HepG2 (cell line): ENCODE measurements at regions not wholly inside any gene's neighbourhood (a gene's known extent, or its start where the extent isn't known, plus 50 kb on each side); places are given as distances from the start of the nearest gene placed in this dataset.

Source experiments
- ATAC-seq: fragments of 200-7000 bp; cut with Tn5 transposase; 3 replicates; pipeline ENCODE4 v1.9.1; 2020; ENCODE audit warnings: mild to moderate bottlenecking, moderate library complexity
- BruUV-seq: library from RNA; stranded (reverse); fragments of 400-500 nt; replicated peaks from 2 replicates; lab custom pipeline; 2021; lab: Mats Ljungman, UMichigan
- CTCF ChIA-PET: fragments of 300-600 bp; formaldehyde crosslinking; extraction: SDS; loops from one replicate; lab custom pipeline; 2021; ENCODE audit warnings: low total read pairs, inconsistent platforms, low intra/inter-chr PET ratio; lab: Yijun Ruan, JAX
- POLR2A ChIA-PET: fragments of 350-600 bp; sonication (Branson Sonifier 250); formaldehyde crosslinking; loops from one replicate; lab custom pipeline; 2020; ENCODE audit warnings: antibody characterized with exemption, inconsistent platforms; lab: Yijun Ruan, JAX
- DNase-seq: peaks from one replicate; pipeline ENCODE4 v3.0.0-alpha.2; 2015; ENCODE audit warnings: low spot score
- FAIRE-seq: peaks from 3 replicates; lab custom pipeline; 2011; peaks lifted over from hg19 to GRCh38; lab: Jason Lieb, UNC
- H2AFZ ChIP-seq: one replicate; pipeline ENCODE4 v1.6.1; 2011; ENCODE audit warnings: low read length, inconsistent platforms
- H3K27ac ChIP-seq: fragments of 300-600 bp; 3 replicates; pipeline ENCODE4 v1.8.0; 2011; ENCODE audit warnings: mixed run types, mild to moderate bottlenecking, mixed read lengths, low read length, inconsistent platforms; ENCODE audit not compliant: insufficient read depth; ENCODE audit errors: extremely low read length
- H3K27me3 ChIP-seq, 2 experiments: fragments of 200-600 bp in 1 of 2; 2 replicates in 1 of 2; 3 replicates in 1 of 2; pipeline versions ENCODE4 v1.6.0 to v1.8.0; 2011; ENCODE audit warnings: low read length in 2 of 2, mild to moderate bottlenecking in 2 of 2, moderate library complexity in 2 of 2, inconsistent platforms in 1 of 2; ENCODE audit not compliant: insufficient read depth in 2 of 2, control insufficient read depth in 1 of 2
- H3K36me3 ChIP-seq, 2 experiments: fragments of 200-600 bp in 1 of 2; replicated peaks in 1 of 2; 2 replicates in 1 of 2; 3 replicates in 1 of 2; pipeline versions ENCODE4 v1.5.1 to v1.8.0; 2011; ENCODE audit warnings: low read length in 2 of 2, inconsistent platforms in 1 of 2; ENCODE audit not compliant: insufficient read depth in 2 of 2, control insufficient read depth in 1 of 2
- H3K4me1 ChIP-seq: 2 replicates; pipeline ENCODE4 v1.5.1; 2012; ENCODE audit warnings: low read length, inconsistent platforms; ENCODE audit not compliant: insufficient read depth
- H3K4me2 ChIP-seq: 2 replicates; pipeline ENCODE4 v1.6.0; 2011; ENCODE audit warnings: low read depth, low read length, inconsistent platforms
- H3K4me3 ChIP-seq, 3 experiments: fragments of 200-600 bp in 1 of 3; sonication (generic), shearing (Covaris generic) in 1 of 3; replicated peaks in 1 of 3; 2 replicates each; pipeline ENCODE4 v1.5.1; 2011 to 2016; ENCODE audit warnings: low read length in 3 of 3, inconsistent platforms in 2 of 3, low read depth in 2 of 3, mild to moderate bottlenecking in 2 of 3, control low read depth in 1 of 3, mixed read lengths in 1 of 3; ENCODE audit not compliant: insufficient read depth in 1 of 3
- H3K79me2 ChIP-seq: one replicate; pipeline ENCODE4 v1.6.1; 2011; ENCODE audit warnings: low read length, inconsistent platforms; ENCODE audit not compliant: insufficient read depth
- H3K9ac ChIP-seq: 2 replicates; pipeline ENCODE4 v1.6.0; 2011; ENCODE audit warnings: mild to moderate bottlenecking, low read depth, low read length, inconsistent platforms; ENCODE audit not compliant: insufficient read depth
- H3K9me3 ChIP-seq: 2 replicates; pipeline ENCODE4 v1.5.1; 2012; ENCODE audit warnings: mild to moderate bottlenecking, low read length
- H4K20me1 ChIP-seq: 2 replicates; pipeline ENCODE4 v1.6.0; 2011; ENCODE audit warnings: inconsistent platforms, mild to moderate bottlenecking, low read length, moderate library complexity; ENCODE audit not compliant: insufficient read depth
- ETV5 ChIP-seq: IDR thresholded peaks from 2 replicates; pipeline ENCODE4 v1.6.1; 2018; ENCODE audit warnings: missing biosample characterization, missing genetic modification reagents, inconsistent platforms, borderline replicate concordance
- FOXJ3 ChIP-seq: sonication (generic); formaldehyde crosslinking; IDR thresholded peaks from 2 replicates; pipeline ENCODE4 v1.4.0; 2020; ENCODE audit warnings: missing genetic modification reagents, mild to moderate bottlenecking, borderline replicate concordance
- GTF3A ChIP-seq: sonication (generic); formaldehyde crosslinking; conservative IDR thresholded peaks from 2 replicates; pipeline ENCODE4 v1.4.0; 2020; ENCODE audit warnings: mild to moderate bottlenecking, missing genetic modification reagents
- MATR3 ChIP-seq: sonication (generic); formaldehyde crosslinking; IDR thresholded peaks from 2 replicates; pipeline ENCODE4 v1.4.0; 2020; ENCODE audit warnings: missing genetic modification reagents
- NFYC ChIP-seq: IDR thresholded peaks from 2 replicates; pipeline ENCODE4 v1.6.1; 2016; ENCODE audit warnings: missing genetic modification reagents, missing compliant biosample characterization
- PHF8 ChIP-seq: sonication (generic); formaldehyde crosslinking; IDR thresholded peaks from 2 replicates; pipeline ENCODE4 v1.5.0; 2020; ENCODE audit warnings: missing genetic modification reagents
- PRPF4 ChIP-seq: fragments of 200-400 bp; formaldehyde crosslinking; IDR thresholded peaks from 2 replicates; pipeline ENCODE4 v1.6.1; 2016; ENCODE audit warnings: low read length, low read depth; ENCODE audit not compliant: poor library complexity, severe bottlenecking
- REPIN1 ChIP-seq: sonication (generic); formaldehyde crosslinking; IDR thresholded peaks from 2 replicates; pipeline ENCODE4 v1.8.0; 2022; ENCODE audit warnings: missing genetic modification reagents, low read depth, mild to moderate bottlenecking, borderline replicate concordance
- SP4 ChIP-seq: sonication (generic); formaldehyde crosslinking; IDR thresholded peaks from 2 replicates; pipeline ENCODE4 v1.8.1; 2023; ENCODE audit warnings: mild to moderate bottlenecking, missing genetic modification reagents
- TARDBP ChIP-seq: sonication (generic); formaldehyde crosslinking; IDR thresholded peaks from 2 replicates; pipeline ENCODE4 v1.8.0; 2022; ENCODE audit warnings: mild to moderate bottlenecking, missing genetic modification reagents
- ZFP36L1 ChIP-seq: sonication (generic); formaldehyde crosslinking; IDR thresholded peaks from 2 replicates; pipeline ENCODE4 v1.8.0; 2022; ENCODE audit warnings: mild to moderate bottlenecking, missing genetic modification reagents, moderate library complexity
- ZNF572 ChIP-seq: sonication (generic); formaldehyde crosslinking; IDR thresholded peaks from 2 replicates; pipeline ENCODE4 v1.5.1; 2020; ENCODE audit warnings: mild to moderate bottlenecking, missing genetic modification reagents
- ZNF660 ChIP-seq: sonication (generic); formaldehyde crosslinking; IDR thresholded peaks from 2 replicates; pipeline ENCODE4 v1.5.1; 2020; ENCODE audit warnings: mild to moderate bottlenecking, low read depth, missing genetic modification reagents, borderline replicate concordance
- WGBS: methylation state at CpG from one replicate; pipeline ENCODE4 v1.1.6; 2017; ENCODE audit warnings: low lambda C conversion rate; 5-methylcytosine and 5-hydroxymethylcytosine counted together
- in situ Hi-C: cut with HindIII; loops from 2 replicates; pipeline ENCODE4 v1.10.0; 2017; ENCODE audit warnings: low pct_unique_long_range_greater_than_20kb; ENCODE audit not compliant: extremely low pct_ligation_motif_present
- intact Hi-C: fragments of 100-400 bp; cut with micrococcal nuclease; formaldehyde crosslinking; loops from one replicate; pipeline ENCODE4 v1.10.0; 2022; ENCODE audit not compliant: unreplicated experiment
- TF ChIP-seq, protein P1 (sequence below): sonication (generic); formaldehyde crosslinking; IDR thresholded peaks from 2 replicates; pipeline ENCODE4 v1.9.0; 2022; ENCODE audit warnings: low read depth, missing genetic modification reagents
- TF ChIP-seq, protein P2 (sequence below): IDR thresholded peaks from 2 replicates; pipeline ENCODE4 v1.6.1; 2016; ENCODE audit warnings: low read depth, missing genetic modification reagents, missing compliant biosample characterization
- TF ChIP-seq, protein P3 (sequence below): fragments of 450-650 bp; IDR thresholded peaks from 2 replicates; pipeline ENCODE4 v1.6.1; 2017; ENCODE audit warnings: mild to moderate bottlenecking

DNA sequence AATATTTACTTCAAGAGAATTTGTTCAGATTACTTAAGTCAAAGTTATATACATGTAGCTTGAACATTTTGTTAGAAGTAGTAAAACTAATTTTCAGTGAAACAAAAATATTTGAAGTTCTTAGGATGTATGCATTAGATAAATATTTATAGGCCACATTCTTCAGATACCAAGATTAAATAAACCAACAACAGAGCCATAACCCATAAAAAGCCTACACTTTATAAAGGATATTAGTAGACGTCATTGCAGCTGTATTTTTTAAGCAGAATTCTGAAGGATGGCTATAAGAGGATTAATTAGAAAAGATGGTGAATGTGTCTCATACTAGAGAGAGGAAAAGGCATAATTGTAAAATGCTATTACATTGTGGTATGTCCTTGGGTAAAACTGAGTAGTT, 449.7 kb upstream of the ALCAM start:
- Histone ChIP-seq H3K27ac (no peak overlapping the region), H4K20me1 (no peaks in the 10 kb centered on the region), H3K4me1 (no peaks in the 10 kb centered on the region), H2AFZ (no peak overlapping the region), H3K4me3 (no peak overlapping the region), H3K27me3 (no peaks in the 10 kb centered on the region), H3K36me3 (no peaks in the 10 kb centered on the region), H3K9me3 (0 out of 2 replicates have a peak, but pooled peaks cover 14% of the 10 kb centered on the region), H3K4me2 (no peak overlapping the region), H3K9ac (no peak overlapping the region), H3K79me2 (no peaks in the 10 kb centered on the region)
- FAIRE-seq (no peak), ATAC-seq (no peak), DNase-seq (no peak)
- in situ Hi-C loops = no loop called here
- ChIA-PET CTCF (no interaction called here), POLR2A (no interaction called here)
- intact Hi-C loops = no loop called here
- 0% methylated on average over 1 of the region's 1 CpG for WGBS
- BruUV-seq = no TSS peak
- TF ChIP-seq PRPF4 = no peak
- TF ChIP-seq TARDBP = no peak
- TF ChIP-seq, protein P1, sequence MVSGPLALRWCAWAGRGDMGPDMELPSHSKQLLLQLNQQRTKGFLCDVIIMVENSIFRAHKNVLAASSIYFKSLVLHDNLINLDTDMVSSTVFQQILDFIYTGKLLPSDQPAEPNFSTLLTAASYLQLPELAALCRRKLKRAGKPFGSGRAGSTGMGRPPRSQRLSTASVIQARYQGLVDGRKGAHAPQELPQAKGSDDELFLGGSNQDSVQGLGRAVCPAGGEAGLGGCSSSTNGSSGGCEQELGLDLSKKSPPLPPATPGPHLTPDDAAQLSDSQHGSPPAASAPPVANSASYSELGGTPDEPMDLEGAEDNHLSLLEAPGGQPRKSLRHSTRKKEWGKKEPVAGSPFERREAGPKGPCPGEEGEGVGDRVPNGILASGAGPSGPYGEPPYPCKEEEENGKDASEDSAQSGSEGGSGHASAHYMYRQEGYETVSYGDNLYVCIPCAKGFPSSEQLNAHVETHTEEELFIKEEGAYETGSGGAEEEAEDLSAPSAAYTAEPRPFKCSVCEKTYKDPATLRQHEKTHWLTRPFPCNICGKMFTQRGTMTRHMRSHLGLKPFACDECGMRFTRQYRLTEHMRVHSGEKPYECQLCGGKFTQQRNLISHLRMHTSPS (CRISPR knock-in tag) = no peak
- TF ChIP-seq FOXJ3 = no peak
- TF ChIP-seq REPIN1 (CRISPR knock-in tag) = no peak
- TF ChIP-seq ZFP36L1 (CRISPR knock-in tag) = no peak
- TF ChIP-seq SP4 = no peak
- no peak for TF ChIP-seq PHF8
- TF ChIP-seq GTF3A (CRISPR knock-in tag) = no peak
- TF ChIP-seq, protein P2, sequence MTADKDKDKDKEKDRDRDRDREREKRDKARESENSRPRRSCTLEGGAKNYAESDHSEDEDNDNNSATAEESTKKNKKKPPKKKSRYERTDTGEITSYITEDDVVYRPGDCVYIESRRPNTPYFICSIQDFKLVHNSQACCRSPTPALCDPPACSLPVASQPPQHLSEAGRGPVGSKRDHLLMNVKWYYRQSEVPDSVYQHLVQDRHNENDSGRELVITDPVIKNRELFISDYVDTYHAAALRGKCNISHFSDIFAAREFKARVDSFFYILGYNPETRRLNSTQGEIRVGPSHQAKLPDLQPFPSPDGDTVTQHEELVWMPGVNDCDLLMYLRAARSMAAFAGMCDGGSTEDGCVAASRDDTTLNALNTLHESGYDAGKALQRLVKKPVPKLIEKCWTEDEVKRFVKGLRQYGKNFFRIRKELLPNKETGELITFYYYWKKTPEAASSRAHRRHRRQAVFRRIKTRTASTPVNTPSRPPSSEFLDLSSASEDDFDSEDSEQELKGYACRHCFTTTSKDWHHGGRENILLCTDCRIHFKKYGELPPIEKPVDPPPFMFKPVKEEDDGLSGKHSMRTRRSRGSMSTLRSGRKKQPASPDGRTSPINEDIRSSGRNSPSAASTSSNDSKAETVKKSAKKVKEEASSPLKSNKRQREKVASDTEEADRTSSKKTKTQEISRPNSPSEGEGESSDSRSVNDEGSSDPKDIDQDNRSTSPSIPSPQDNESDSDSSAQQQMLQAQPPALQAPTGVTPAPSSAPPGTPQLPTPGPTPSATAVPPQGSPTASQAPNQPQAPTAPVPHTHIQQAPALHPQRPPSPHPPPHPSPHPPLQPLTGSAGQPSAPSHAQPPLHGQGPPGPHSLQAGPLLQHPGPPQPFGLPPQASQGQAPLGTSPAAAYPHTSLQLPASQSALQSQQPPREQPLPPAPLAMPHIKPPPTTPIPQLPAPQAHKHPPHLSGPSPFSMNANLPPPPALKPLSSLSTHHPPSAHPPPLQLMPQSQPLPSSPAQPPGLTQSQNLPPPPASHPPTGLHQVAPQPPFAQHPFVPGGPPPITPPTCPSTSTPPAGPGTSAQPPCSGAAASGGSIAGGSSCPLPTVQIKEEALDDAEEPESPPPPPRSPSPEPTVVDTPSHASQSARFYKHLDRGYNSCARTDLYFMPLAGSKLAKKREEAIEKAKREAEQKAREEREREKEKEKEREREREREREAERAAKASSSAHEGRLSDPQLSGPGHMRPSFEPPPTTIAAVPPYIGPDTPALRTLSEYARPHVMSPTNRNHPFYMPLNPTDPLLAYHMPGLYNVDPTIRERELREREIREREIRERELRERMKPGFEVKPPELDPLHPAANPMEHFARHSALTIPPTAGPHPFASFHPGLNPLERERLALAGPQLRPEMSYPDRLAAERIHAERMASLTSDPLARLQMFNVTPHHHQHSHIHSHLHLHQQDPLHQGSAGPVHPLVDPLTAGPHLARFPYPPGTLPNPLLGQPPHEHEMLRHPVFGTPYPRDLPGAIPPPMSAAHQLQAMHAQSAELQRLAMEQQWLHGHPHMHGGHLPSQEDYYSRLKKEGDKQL (CRISPR knock-in tag) = no peak
- no peak for TF ChIP-seq ZNF660 (CRISPR knock-in tag)
- no peak for TF ChIP-seq ETV5 (CRISPR knock-in tag)
- no peak for TF ChIP-seq MATR3 (CRISPR knock-in tag)
- TF ChIP-seq, protein P3, sequence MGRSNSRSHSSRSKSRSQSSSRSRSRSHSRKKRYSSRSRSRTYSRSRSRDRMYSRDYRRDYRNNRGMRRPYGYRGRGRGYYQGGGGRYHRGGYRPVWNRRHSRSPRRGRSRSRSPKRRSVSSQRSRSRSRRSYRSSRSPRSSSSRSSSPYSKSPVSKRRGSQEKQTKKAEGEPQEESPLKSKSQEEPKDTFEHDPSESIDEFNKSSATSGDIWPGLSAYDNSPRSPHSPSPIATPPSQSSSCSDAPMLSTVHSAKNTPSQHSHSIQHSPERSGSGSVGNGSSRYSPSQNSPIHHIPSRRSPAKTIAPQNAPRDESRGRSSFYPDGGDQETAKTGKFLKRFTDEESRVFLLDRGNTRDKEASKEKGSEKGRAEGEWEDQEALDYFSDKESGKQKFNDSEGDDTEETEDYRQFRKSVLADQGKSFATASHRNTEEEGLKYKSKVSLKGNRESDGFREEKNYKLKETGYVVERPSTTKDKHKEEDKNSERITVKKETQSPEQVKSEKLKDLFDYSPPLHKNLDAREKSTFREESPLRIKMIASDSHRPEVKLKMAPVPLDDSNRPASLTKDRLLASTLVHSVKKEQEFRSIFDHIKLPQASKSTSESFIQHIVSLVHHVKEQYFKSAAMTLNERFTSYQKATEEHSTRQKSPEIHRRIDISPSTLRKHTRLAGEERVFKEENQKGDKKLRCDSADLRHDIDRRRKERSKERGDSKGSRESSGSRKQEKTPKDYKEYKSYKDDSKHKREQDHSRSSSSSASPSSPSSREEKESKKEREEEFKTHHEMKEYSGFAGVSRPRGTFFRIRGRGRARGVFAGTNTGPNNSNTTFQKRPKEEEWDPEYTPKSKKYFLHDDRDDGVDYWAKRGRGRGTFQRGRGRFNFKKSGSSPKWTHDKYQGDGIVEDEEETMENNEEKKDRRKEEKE = no peak
- TF ChIP-seq NFYC (CRISPR knock-in tag) = no peak
- no peak for TF ChIP-seq ZNF572 (CRISPR knock-in tag)
